Neuronal stem cell (in vitro differentiated cells): ENCODE measurements at regions not wholly inside any gene's neighbourhood (a gene's known extent, or its start where the extent isn't known, plus 50 kb on each side); places are given as distances from the start of the nearest gene placed in this dataset.

Source experiments
- DNase-seq: peaks from one replicate; pipeline ENCODE4 v3.0.0-alpha.2; 2013; ENCODE audit warnings: low spot score
- H2AFZ ChIP-seq: one replicate; pipeline ENCODE4 v1.6.1; 2013; ENCODE audit warnings: mild to moderate bottlenecking, low read length, inconsistent platforms
- H2AK5ac ChIP-seq: 2 replicates; pipeline ENCODE4 v1.6.1; 2013; ENCODE audit warnings: low read depth, mild to moderate bottlenecking, inconsistent platforms, low read length, moderate library complexity, mixed read lengths
- H2BK120ac ChIP-seq: 2 replicates; pipeline ENCODE4 v1.6.1; 2013; ENCODE audit warnings: low read depth, mild to moderate bottlenecking, inconsistent platforms, low read length, moderate library complexity, mixed read lengths
- H2BK12ac ChIP-seq: one replicate; pipeline ENCODE4 v1.6.1; 2013; ENCODE audit warnings: low read length, inconsistent platforms
- H2BK15ac ChIP-seq: 2 replicates; pipeline ENCODE4 v1.6.1; 2013; ENCODE audit warnings: mild to moderate bottlenecking, low read length, inconsistent platforms, mixed read lengths
- H2BK5ac ChIP-seq: one replicate; pipeline ENCODE4 v1.6.1; 2013; ENCODE audit warnings: inconsistent platforms, mild to moderate bottlenecking, low read length, moderate library complexity
- H3K14ac ChIP-seq: one replicate; pipeline ENCODE4 v1.6.1; 2013; ENCODE audit warnings: low read length, inconsistent platforms
- H3K18ac ChIP-seq: 2 replicates; pipeline ENCODE4 v1.6.1; 2013; ENCODE audit warnings: low read length, inconsistent platforms
- H3K23ac ChIP-seq: 2 replicates; pipeline ENCODE4 v1.6.1; 2013; ENCODE audit warnings: low read depth, mild to moderate bottlenecking, mixed read lengths, low read length, inconsistent platforms; ENCODE audit not compliant: poor library complexity
- H3K27ac ChIP-seq: replicated peaks from 3 replicates; pipeline ENCODE4 v1.5.1; 2013; ENCODE audit warnings: low read length, inconsistent platforms
- H3K27me3 ChIP-seq, 3 experiments: 2 replicates each; pipeline ENCODE4 v1.6.1; 2013; ENCODE audit warnings: low read length in 3 of 3, mild to moderate bottlenecking in 2 of 3, inconsistent platforms in 1 of 3, low read depth in 1 of 3, mixed read lengths in 1 of 3, moderate library complexity in 1 of 3; ENCODE audit not compliant: control insufficient read depth in 3 of 3, insufficient read depth in 3 of 3
- H3K36me3 ChIP-seq, 2 donors: replicated peaks in 1 of 2; 2 replicates each; pipeline ENCODE4 v1.6.1; 2013; ENCODE audit warnings: low read length in 2 of 2; ENCODE audit not compliant: control insufficient read depth in 2 of 2, insufficient read depth in 2 of 2
- H3K4ac ChIP-seq: 2 replicates; pipeline ENCODE4 v1.6.1; 2013; ENCODE audit warnings: inconsistent platforms, mild to moderate bottlenecking, low read length, moderate library complexity
- H3K4me1 ChIP-seq, 2 donors: 1 replicate in 1 of 2; 2 replicates in 1 of 2; pipeline ENCODE4 v1.6.1; 2013; ENCODE audit warnings: low read length in 2 of 2, low read depth in 1 of 2; ENCODE audit not compliant: control insufficient read depth in 2 of 2, insufficient read depth in 1 of 2
- H3K4me2 ChIP-seq: one replicate; pipeline ENCODE4 v1.6.1; 2013; ENCODE audit warnings: mild to moderate bottlenecking, low read length, inconsistent platforms; ENCODE audit not compliant: insufficient read depth, poor library complexity, severe bottlenecking
- H3K4me3 ChIP-seq, 2 donors: 2 replicates each; pipeline ENCODE4 v1.5.1; 2013; ENCODE audit warnings: low read length in 2 of 2, mild to moderate bottlenecking in 2 of 2, inconsistent platforms in 1 of 2, moderate library complexity in 1 of 2
- H3K79me1 ChIP-seq: one replicate; pipeline ENCODE4 v1.6.1; 2013; ENCODE audit warnings: low read depth, mild to moderate bottlenecking, inconsistent platforms, low read length, moderate library complexity
- H3K9ac ChIP-seq: one replicate; pipeline ENCODE4 v1.6.1; 2013; ENCODE audit warnings: mild to moderate bottlenecking, low read depth, low read length, inconsistent platforms; ENCODE audit not compliant: poor library complexity
- H3K9me3 ChIP-seq, 2 donors: replicated peaks in 1 of 2; 2 replicates each; pipeline versions ENCODE3 to v1.6.1; 2013; ENCODE audit warnings: low read length in 2 of 2, mild to moderate bottlenecking in 2 of 2, inconsistent platforms in 1 of 2, low read depth in 1 of 2, mixed read lengths in 1 of 2, moderate library complexity in 1 of 2; ENCODE audit not compliant: control insufficient read depth in 2 of 2, insufficient read depth in 1 of 2
- H4K8ac ChIP-seq: one replicate; pipeline ENCODE4 v1.6.1; 2013; ENCODE audit warnings: low read depth, mild to moderate bottlenecking, inconsistent platforms, low read length, moderate library complexity
- H4K91ac ChIP-seq: one replicate; pipeline ENCODE4 v1.6.1; 2013; ENCODE audit warnings: low read length, low read depth, mild to moderate bottlenecking, inconsistent platforms; ENCODE audit not compliant: poor library complexity
- WGBS, 2 donors: extraction: QIAGEN DNeasy Blood & Tissue Kit; methylation state at CpG; one replicate each; pipeline ENCODE4 v1.1.7; 2013; ENCODE audit warnings: missing lambda C conversion rate in 2 of 2, mixed read lengths in 1 of 2; ENCODE audit not compliant: insufficient read length in 2 of 2, insufficient replicate concordance in 1 of 2; ENCODE audit errors: extremely low coverage in 2 of 2; 5-methylcytosine and 5-hydroxymethylcytosine counted together

GRCh38 chr4:146088690-146089089, 86.8 kb upstream of the LSM6 start:
- Histone ChIP-seq H3K4ac (no peak overlapping the region), H2BK120ac (no peak overlapping the region), H4K91ac (no peak overlapping the region), H2AK5ac (no peak overlapping the region), H3K4me3 (no peak overlapping the region), H2BK5ac (no peak overlapping the region), H3K9me3 (no peaks in the 10 kb centered on the region), H2AFZ (no peak overlapping the region), H3K4me1 (no peaks in the 10 kb centered on the region), H3K23ac (no peak overlapping the region), H4K8ac (no peak overlapping the region), H3K9ac (no peak overlapping the region), H3K27me3 (no peaks in the 10 kb centered on the region), H3K27ac (no peak overlapping the region), H3K18ac (no peak overlapping the region), H2BK15ac (no peak overlapping the region), H3K4me2 (no peak overlapping the region), H3K14ac (no peak overlapping the region), H3K36me3 (no peaks in the 10 kb centered on the region), H3K79me1 (no peaks in the 10 kb centered on the region), H2BK12ac (no peak overlapping the region)
- DNase-seq, result no peak
- no CpG with 5 or more reads among the region's 2 CpGs for WGBS, 2 donors

- Histone ChIP-seq H3K9ac (no peak overlapping the region), H3K4me2 (no peak overlapping the region), H3K27me3 (no peaks in the 10 kb centered on the region), H3K4ac (no peak overlapping the region), H3K79me1 (no peaks in the 10 kb centered on the region), H3K14ac (no peak overlapping the region), H3K27ac (no peak overlapping the region), H2BK120ac (no peak overlapping the region), H3K9me3 (no peaks in the 10 kb centered on the region), H3K36me3 (no peaks in the 10 kb centered on the region), H2AK5ac (no peak overlapping the region), H4K8ac (no peak overlapping the region), H2BK12ac (no peak overlapping the region), H3K4me3 (no peak overlapping the region), H3K4me1 (no peaks in the 10 kb centered on the region), H2AFZ (no peak overlapping the region), H3K18ac (no peak overlapping the region), H2BK15ac (no peak overlapping the region), H2BK5ac (no peak overlapping the region), H3K23ac (no peak overlapping the region), H4K91ac (no peak overlapping the region)
- DNase-seq, result no peak
- WGBS, 2 donors, result no CpG with 5 or more reads among the region's 5 CpGs
Measured at GRCh38 chr4:146087856-146088255, 87.7 kb upstream of the LSM6 start.

GRCh38 chr4:146076081-146076480, 99.4 kb upstream of the LSM6 start:
- H3K4ac ChIP-seq, result no peak overlapping the region
- H3K18ac ChIP-seq, result no peak overlapping the region
- H2BK5ac ChIP-seq, result no peak overlapping the region
- H2AFZ ChIP-seq, result no peak overlapping the region
- no peak overlapping the region for H2BK15ac ChIP-seq
- no peak overlapping the region for H4K91ac ChIP-seq
- no peak overlapping the region for H3K4me3 ChIP-seq
- H3K79me1 ChIP-seq, result no peaks in the 10 kb centered on the region
- no peak overlapping the region for H2BK120ac ChIP-seq
- H2BK12ac ChIP-seq, result no peak overlapping the region
- H3K14ac ChIP-seq, result no peak overlapping the region
- no peak overlapping the region for H3K4me2 ChIP-seq
- peaks cover 0 to 10% (median 0%) of the 10 kb centered on the region in 3 experiments for H3K27me3 ChIP-seq
- no peak overlapping the region for H4K8ac ChIP-seq
- no peak overlapping the region for H3K9ac ChIP-seq
- no peaks in the 10 kb centered on the region for H3K9me3 ChIP-seq
- no peaks in the 10 kb centered on the region for H3K36me3 ChIP-seq
- H3K4me1 ChIP-seq, result no peaks in the 10 kb centered on the region
- DNase-seq, result no peak
- no CpG with 5 or more reads among the region's 6 CpGs for WGBS, 2 donors
- H2AK5ac ChIP-seq, result no peak overlapping the region
- H3K27ac ChIP-seq, result no peak overlapping the region
- H3K23ac ChIP-seq, result no peak overlapping the region

- DNase-seq, result no peak
- no peak overlapping the region for H2BK5ac ChIP-seq
- H3K14ac ChIP-seq, result no peak overlapping the region
- H3K4me2 ChIP-seq, result no peak overlapping the region
- no peak overlapping the region for H3K23ac ChIP-seq
- peaks cover 0 to 10% (median 0%) of the 10 kb centered on the region in 3 experiments for H3K27me3 ChIP-seq
- no peak overlapping the region for H2BK120ac ChIP-seq
- no peaks in the 10 kb centered on the region for H3K4me1 ChIP-seq
- no peaks in the 10 kb centered on the region for H3K79me1 ChIP-seq
- H3K9me3 ChIP-seq, result no peaks in the 10 kb centered on the region
- H2AFZ ChIP-seq, result no peak overlapping the region
- no peak overlapping the region for H3K4me3 ChIP-seq
- no peak overlapping the region for H2BK12ac ChIP-seq
- no peaks in the 10 kb centered on the region for H3K36me3 ChIP-seq
- H3K27ac ChIP-seq, result no peak overlapping the region
- no peak overlapping the region for H4K91ac ChIP-seq
- no CpG with 5 or more reads among the region's 3 CpGs for WGBS, 2 donors
- no peak overlapping the region for H4K8ac ChIP-seq
- H2BK15ac ChIP-seq, result no peak overlapping the region
- no peak overlapping the region for H3K4ac ChIP-seq
- H3K18ac ChIP-seq, result no peak overlapping the region
- no peak overlapping the region for H2AK5ac ChIP-seq
- H3K9ac ChIP-seq, result no peak overlapping the region
Measured at GRCh38 chr4:146073517-146073916, 102.0 kb upstream of the LSM6 start.
